ENCODE measurements at regions not wholly inside any gene's neighbourhood (a gene's known extent, or its start where the extent isn't known, plus 50 kb on each side); places are given as distances from the start of the nearest gene placed in this dataset.

DNA sequence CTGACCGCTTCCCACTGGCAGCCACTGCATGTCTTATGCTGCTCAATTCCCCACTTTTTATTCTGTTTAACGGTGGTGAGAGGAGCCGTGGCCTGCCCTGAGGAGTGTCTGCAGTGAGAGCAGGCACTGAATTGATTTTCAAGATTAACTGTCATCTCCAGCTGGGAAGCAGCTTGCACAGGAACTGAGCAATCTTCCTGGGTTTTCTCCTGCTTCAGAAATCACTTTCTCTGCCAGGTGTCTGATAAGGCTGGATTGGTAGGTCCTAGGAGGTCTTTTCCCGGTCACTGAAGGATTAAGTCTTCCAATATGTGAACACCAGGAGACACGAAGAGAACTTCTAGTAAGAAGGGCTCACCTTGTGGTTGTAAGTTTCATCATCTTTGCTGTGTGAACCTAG is 181.1 kb upstream of the RAD23B start:
- TF ChIP-seq, protein P1, sequence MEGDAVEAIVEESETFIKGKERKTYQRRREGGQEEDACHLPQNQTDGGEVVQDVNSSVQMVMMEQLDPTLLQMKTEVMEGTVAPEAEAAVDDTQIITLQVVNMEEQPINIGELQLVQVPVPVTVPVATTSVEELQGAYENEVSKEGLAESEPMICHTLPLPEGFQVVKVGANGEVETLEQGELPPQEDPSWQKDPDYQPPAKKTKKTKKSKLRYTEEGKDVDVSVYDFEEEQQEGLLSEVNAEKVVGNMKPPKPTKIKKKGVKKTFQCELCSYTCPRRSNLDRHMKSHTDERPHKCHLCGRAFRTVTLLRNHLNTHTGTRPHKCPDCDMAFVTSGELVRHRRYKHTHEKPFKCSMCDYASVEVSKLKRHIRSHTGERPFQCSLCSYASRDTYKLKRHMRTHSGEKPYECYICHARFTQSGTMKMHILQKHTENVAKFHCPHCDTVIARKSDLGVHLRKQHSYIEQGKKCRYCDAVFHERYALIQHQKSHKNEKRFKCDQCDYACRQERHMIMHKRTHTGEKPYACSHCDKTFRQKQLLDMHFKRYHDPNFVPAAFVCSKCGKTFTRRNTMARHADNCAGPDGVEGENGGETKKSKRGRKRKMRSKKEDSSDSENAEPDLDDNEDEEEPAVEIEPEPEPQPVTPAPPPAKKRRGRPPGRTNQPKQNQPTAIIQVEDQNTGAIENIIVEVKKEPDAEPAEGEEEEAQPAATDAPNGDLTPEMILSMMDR (conservative IDR thresholded peaks at IDR 0.05; ENCODE audit: low read depth, low read length) = no peak
- DNase-seq (ENCODE audit: low read depth) = no peak
- H3K4me3 ChIP-seq (ENCODE audit: low read depth, low read length) = no peak overlapping the region

DNA sequence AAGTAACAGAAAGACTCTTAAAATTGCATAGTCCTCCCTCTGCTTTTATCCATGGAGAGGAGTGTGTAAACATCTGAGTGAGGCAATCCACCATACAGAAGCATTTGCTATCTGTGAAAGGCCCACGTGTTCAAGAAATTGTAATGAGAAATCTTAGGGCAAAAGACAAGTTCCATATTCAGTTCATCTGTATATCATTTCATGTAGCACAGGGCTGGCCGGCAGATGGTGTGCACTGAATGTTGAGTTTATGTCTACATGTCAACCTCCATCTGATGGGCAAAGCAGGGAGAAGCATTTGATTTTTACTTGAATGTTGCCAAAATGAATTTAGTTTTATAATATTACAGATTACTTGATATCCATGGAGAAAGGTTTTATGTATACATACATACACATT is 179.5 kb upstream of the RAD23B start:
- TF ChIP-seq, protein P1 (conservative IDR thresholded peaks at IDR 0.05; ENCODE audit: low read depth, low read length) = no peak
- DNase-seq (ENCODE audit: low read depth) = no peak
- no peak overlapping the region for H3K4me3 ChIP-seq (ENCODE audit: low read depth, low read length)

DNA sequence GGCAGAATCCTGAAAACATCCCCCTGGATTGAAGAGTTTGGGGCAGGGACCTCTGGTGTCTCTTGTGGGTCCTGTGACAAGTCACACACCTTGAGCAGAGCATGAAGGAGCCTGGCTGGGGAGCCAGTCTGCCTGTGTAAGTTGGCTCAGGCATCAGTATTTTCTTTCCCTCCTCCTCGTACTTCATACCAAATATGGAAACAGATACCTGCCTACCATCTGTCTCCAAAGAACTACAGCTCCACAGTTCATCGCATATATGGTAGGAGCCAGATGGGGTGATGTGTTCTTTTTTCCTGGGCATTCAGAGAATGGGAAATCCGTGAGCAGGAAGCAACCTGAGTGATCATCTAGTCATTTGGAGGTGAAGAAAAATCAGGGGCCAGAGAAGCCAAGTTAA is 177.3 kb upstream of the RAD23B start:
- TF ChIP-seq, protein P1 (conservative IDR thresholded peaks at IDR 0.05; ENCODE audit: low read depth, low read length) = no peak
- no peak for DNase-seq (ENCODE audit: low read depth)

DNA sequence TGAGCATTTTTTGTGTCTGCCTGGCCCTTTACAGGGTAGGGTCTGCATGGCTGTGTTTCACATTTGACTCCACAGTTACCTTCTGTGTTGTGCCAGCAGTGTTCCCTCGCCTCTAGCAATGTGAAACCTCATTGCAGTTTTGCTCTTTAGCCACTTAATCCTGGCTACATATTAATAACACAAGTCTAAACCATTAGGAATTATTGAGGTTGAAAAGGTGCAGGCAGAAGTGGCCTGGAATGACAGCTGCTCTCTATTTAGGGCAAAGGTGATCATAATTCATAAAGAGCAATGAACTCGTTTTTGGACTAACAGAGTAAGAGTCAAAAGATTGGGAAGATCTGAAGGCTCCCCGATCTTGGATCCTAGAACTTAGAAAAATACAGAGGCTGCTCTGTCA is 176.7 kb upstream of the RAD23B start:
- TF ChIP-seq, protein P1 (conservative IDR thresholded peaks at IDR 0.05; ENCODE audit: low read depth, low read length) = no peak
- no peak overlapping the region for H3K4me3 ChIP-seq (ENCODE audit: low read depth, low read length)
- no peak for DNase-seq (ENCODE audit: low read depth)

More for the DNA sequence above, 177.3 kb upstream of the RAD23B start:
- no peak overlapping the region for H3K4me3 ChIP-seq (ENCODE audit: low read depth, low read length)

DNA sequence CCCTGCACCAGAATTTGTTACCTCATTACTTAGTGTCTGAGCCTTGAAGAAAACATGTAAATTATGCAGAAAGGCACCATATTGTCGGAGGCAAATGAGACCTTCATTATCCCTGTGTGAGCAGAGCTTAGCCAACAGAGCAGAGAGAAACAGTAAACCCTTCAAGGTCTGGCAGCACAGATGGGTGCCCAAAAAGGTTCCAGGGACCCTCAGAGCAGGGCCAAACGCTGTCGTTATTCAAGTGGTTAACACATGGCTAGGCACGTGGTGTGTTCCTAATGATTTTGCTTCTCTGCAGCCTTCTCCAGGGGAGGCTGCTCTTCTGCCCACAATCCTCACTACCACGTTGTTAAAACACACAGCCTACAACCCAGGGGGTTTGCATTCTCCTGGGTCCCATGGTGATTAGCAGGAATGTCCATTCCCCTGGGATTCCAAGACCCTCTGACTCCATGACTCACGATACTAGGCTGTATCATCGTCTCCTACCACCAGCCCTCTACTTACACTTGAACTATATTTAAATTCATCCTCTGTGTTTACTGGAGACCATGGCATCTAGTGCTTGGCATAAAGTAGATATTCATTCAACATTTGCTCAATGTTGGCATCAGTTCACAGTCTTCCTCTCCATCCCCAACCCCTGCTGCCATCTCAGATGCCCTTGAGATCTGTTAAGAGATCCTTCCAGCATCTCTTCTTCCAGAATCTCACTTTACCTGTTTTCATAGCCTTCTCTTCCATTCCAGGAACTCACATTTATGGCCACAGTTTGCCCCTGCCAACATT is 174.5 kb upstream of the RAD23B start:
- H3K4me3 ChIP-seq (ENCODE audit: low read depth, low read length) = no peak overlapping the region
- DNase-seq (ENCODE audit: low read depth) = no peak
- TF ChIP-seq, protein P1 (conservative IDR thresholded peaks at IDR 0.05; ENCODE audit: low read depth, low read length) = no peak

DNA sequence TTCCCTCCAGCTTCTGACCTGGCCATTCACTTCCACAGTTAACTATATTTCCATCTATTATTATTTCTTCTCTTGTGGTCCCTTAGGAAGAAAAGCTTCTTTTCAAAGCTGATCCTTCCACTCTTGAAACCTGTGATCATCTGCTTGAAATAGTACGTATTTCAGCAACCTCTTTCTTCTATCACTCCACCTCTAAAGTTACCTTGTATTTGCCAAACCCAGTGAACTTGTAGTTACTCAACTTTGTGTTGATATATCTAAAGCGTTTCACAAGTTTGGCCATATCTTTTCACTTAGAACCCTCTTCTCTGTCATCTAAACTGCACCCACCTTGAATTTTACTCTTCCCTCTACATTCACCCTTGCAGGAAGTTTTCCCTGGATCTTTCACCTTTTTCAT is 173.8 kb upstream of the RAD23B start:
- no peak for DNase-seq (ENCODE audit: low read depth)
- H3K4me3 ChIP-seq (ENCODE audit: low read depth, low read length) = no peak overlapping the region
- TF ChIP-seq, protein P1 (conservative IDR thresholded peaks at IDR 0.05; ENCODE audit: low read depth, low read length) = no peak

DNA sequence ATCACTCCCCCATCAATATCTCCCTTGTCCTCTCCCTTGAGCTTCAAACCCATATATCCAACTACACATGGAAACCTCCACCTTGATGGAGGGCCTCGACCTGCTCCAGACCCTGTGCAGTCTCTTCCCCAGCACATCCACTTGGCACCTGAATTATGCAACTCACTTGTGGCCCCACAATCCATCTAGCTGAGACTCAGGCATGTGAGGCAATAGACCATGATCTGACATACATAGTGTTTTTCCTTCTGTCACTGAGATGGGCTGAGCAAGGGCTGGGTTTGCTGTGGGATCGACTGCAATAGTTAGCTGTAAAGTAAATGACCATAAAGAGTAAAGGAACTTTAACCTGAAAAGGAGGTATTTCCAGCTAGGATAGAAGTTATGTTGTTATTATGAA is 172.9 kb upstream of the RAD23B start:
- DNase-seq (ENCODE audit: low read depth) = no peak
- TF ChIP-seq, protein P1 (conservative IDR thresholded peaks at IDR 0.05; ENCODE audit: low read depth, low read length) = no peak
- no peak overlapping the region for H3K4me3 ChIP-seq (ENCODE audit: low read depth, low read length)
